ENCODE measurements at regions not wholly inside any gene's neighbourhood (a gene's known extent, or its start where the extent isn't known, plus 50 kb on each side); places are given as distances from the start of the nearest gene placed in this dataset.

- ChIA-PET POLR2A (ENCODE audit: unreplicated experiment) (no interaction called here), CTCF (no interaction called here)
- Histone ChIP-seq H3K27ac (ENCODE audit: low read length) (no peak overlapping the region), H3K27me3 (ENCODE audit: low read length) (no peaks in the 10 kb centered on the region), H3K9me3 (ENCODE audit: low read length) (peaks cover 11% of the 10 kb centered on the region; the same call in 1 of the 2 replicates), H4K20me1 (ENCODE audit: low read length) (no peaks in the 10 kb centered on the region), H3K4me3 (ENCODE audit: low read length) (no peak overlapping the region), H3K9me2 (replicated peaks; ENCODE audit: low read length) (no peaks in the 10 kb centered on the region), H3F3A (ENCODE audit: low read length, unreplicated experiment) (no peaks in the 10 kb centered on the region), H3K4me2 (ENCODE audit: low read length) (no peak overlapping the region), H3K9ac (ENCODE audit: low read length) (no peak overlapping the region), H2AFZ (ENCODE audit: low read length) (no peak overlapping the region), H3K79me2 (ENCODE audit: low read length) (no peaks in the 10 kb centered on the region), H3K4me1 (ENCODE audit: insufficient read depth, low read length) (no peaks in the 10 kb centered on the region), H3K36me3 (ENCODE audit: low read depth, low read length) (no peaks in the 10 kb centered on the region)
- intact Hi-C loops (cut with micrococcal nuclease): no loop called here
- no peak for ATAC-seq
- TF ChIP-seq EZH2phosphoT487 (IDR thresholded peaks at IDR 0.05; ENCODE audit: borderline replicate concordance, low read length) (no peak), CTCF (conservative IDR thresholded peaks at IDR 0.05; ENCODE audit: low read depth, low read length) (no peak), EZH2 (IDR thresholded peaks at IDR 0.05; ENCODE audit: low read length, unreplicated experiment) (no peak)
- no TSS peak for BruUV-seq (replicated peaks)
- no peak for DNase-seq
Measured at GRCh38 chr7:159271781-159272180, 127.1 kb upstream of the VIPR2 start.

GRCh38 chr7:159269745-159270144, 125.1 kb upstream of the VIPR2 start:
- peaks cover 11% of the 10 kb centered on the region; the same call in 1 of the 2 replicates for H3K9me3 ChIP-seq (ENCODE audit: low read length)
- no TSS peak for BruUV-seq (replicated peaks)
- CTCF ChIA-PET: no interaction called here

GRCh38 chr7:159263430-159263829, 118.8 kb upstream of the VIPR2 start:
- no peaks in the 10 kb centered on the region for H3K9me3 ChIP-seq (ENCODE audit: low read length)
- ChIA-PET POLR2A (ENCODE audit: unreplicated experiment) (no interaction called here), CTCF (no interaction called here)
- no peaks in the 10 kb centered on the region for H4K20me1 ChIP-seq (ENCODE audit: low read length)
- H3K4me3 ChIP-seq (ENCODE audit: low read length): no peak overlapping the region
- no peak overlapping the region for H2AFZ ChIP-seq (ENCODE audit: low read length)
- no peaks in the 10 kb centered on the region for H3F3A ChIP-seq (ENCODE audit: low read length, unreplicated experiment)
- intact Hi-C loops (cut with micrococcal nuclease): no loop called here
- no peak overlapping the region for H3K9ac ChIP-seq (ENCODE audit: low read length)
- TF ChIP-seq CTCF (conservative IDR thresholded peaks at IDR 0.05; ENCODE audit: low read depth, low read length): no peak
- TF ChIP-seq EZH2phosphoT487 (IDR thresholded peaks at IDR 0.05; ENCODE audit: borderline replicate concordance, low read length): no peak
- TF ChIP-seq EZH2 (IDR thresholded peaks at IDR 0.05; ENCODE audit: low read length, unreplicated experiment): no peak
- DNase-seq (no peak), ATAC-seq (no peak)
- no peaks in the 10 kb centered on the region for H3K36me3 ChIP-seq (ENCODE audit: low read depth, low read length)
- no peak overlapping the region for H3K4me2 ChIP-seq (ENCODE audit: low read length)
- H3K79me2 ChIP-seq (ENCODE audit: low read length): no peaks in the 10 kb centered on the region
- H3K9me2 ChIP-seq (replicated peaks; ENCODE audit: low read length): no peaks in the 10 kb centered on the region
- no peaks in the 10 kb centered on the region for H3K4me1 ChIP-seq (ENCODE audit: insufficient read depth, low read length)
- BruUV-seq (replicated peaks): no TSS peak
- no peak overlapping the region for H3K27ac ChIP-seq (ENCODE audit: low read length)
- H3K27me3 ChIP-seq (ENCODE audit: low read length): no peaks in the 10 kb centered on the region

More at GRCh38 chr7:159269745-159270144, 125.1 kb upstream of the VIPR2 start:
- H4K20me1 ChIP-seq (ENCODE audit: low read length): no peaks in the 10 kb centered on the region
- ATAC-seq (no peak), DNase-seq (no peak)
- H3K79me2 ChIP-seq (ENCODE audit: low read length): no peaks in the 10 kb centered on the region
- no peaks in the 10 kb centered on the region for H3K36me3 ChIP-seq (ENCODE audit: low read depth, low read length)
- H2AFZ ChIP-seq (ENCODE audit: low read length): no peak overlapping the region
- intact Hi-C loops (cut with micrococcal nuclease): no loop called here
- no peak overlapping the region for H3K9ac ChIP-seq (ENCODE audit: low read length)
- H3F3A ChIP-seq (ENCODE audit: low read length, unreplicated experiment): no peaks in the 10 kb centered on the region
- POLR2A ChIA-PET (ENCODE audit: unreplicated experiment): no interaction called here
- no peaks in the 10 kb centered on the region for H3K27me3 ChIP-seq (ENCODE audit: low read length)
- no peaks in the 10 kb centered on the region for H3K9me2 ChIP-seq (replicated peaks; ENCODE audit: low read length)
- H3K27ac ChIP-seq (ENCODE audit: low read length): no peak overlapping the region
- H3K4me3 ChIP-seq (ENCODE audit: low read length): no peak overlapping the region
- H3K4me1 ChIP-seq (ENCODE audit: insufficient read depth, low read length): no peaks in the 10 kb centered on the region
- no peak for TF ChIP-seq EZH2phosphoT487 (IDR thresholded peaks at IDR 0.05; ENCODE audit: borderline replicate concordance, low read length)
- no peak for TF ChIP-seq CTCF (conservative IDR thresholded peaks at IDR 0.05; ENCODE audit: low read depth, low read length)
- no peak for TF ChIP-seq EZH2 (IDR thresholded peaks at IDR 0.05; ENCODE audit: low read length, unreplicated experiment)
- no peak overlapping the region for H3K4me2 ChIP-seq (ENCODE audit: low read length)

Measured in PC-3 (cell line).